ENCODE measurements at regions not wholly inside any gene's neighbourhood (a gene's known extent, or its start where the extent isn't known, plus 50 kb on each side); places are given as distances from the start of the nearest gene placed in this dataset.

DNA sequence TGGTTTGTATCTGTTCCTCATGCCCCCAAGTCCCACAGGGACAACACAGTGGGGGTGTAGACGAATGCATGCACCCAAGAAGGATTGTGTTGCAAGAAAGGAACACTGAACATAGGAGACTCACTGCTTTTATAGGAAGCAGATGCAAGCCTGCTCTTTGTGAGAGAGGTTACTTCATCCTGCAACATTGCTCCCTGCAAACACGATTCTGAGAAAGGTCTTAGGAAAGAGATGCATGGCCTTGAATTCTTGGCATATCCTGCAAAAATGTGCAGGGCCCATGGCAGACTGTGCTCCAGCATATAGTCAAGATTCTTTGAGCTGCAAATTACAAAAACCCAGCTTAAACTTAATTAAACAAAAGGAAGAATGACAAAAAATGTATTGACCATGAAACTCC is 312.2 kb upstream of the MGAT5 start:
- Histone ChIP-seq H3K4me1 (replicated peaks in 1 of 2) (peaks cover 0 to 3% of the 10 kb centered on the region in 2 donors), H3K4me3 (no peak overlapping the region), H3K27ac (no peak overlapping the region)
- ATAC-seq (replicated peaks in 6 of 8), result no peak
- in situ Hi-C loops (cut with MboI; ENCODE audit: low pct_unique_long_range_greater_than_20kb in 2 of 9, low sequenced_read_pairs in 9 of 9, unreplicated experiment in 9 of 9), result no loop called here
- WGBS, 10 experiments, result 0 to 40% (median 0%) methylated on average over 1 to 2 of the region's 2 CpGs; no CpG with 5 or more reads in 4 of the 10 experiments

DNA sequence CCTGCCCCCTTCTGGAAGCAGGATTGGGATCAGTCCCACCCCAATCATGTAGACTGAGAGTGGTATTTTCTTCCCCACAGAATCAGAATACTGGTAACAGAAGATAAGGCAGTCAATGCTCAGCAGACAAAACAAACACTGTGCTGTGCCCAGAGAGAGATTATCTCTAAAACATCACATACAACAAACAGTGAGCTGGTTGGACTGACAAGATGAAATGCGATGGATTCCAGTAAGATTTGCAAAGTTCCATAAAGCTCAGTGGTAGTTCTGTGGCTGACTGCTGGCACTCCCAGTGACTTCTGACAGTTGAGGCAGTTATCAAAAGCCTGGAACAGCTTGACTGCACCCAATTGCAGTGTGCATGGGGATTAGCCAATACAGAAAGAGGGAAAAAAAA is 311.5 kb upstream of the MGAT5 start:
- ATAC-seq (replicated peaks in 6 of 8), result peak in 1 of 8 experiments; percentile 18
- in situ Hi-C loops (cut with MboI; ENCODE audit: low pct_unique_long_range_greater_than_20kb in 2 of 9, low sequenced_read_pairs in 9 of 9, unreplicated experiment in 9 of 9), result no loop called here
- WGBS, 10 experiments, result 40 to 100% (median 89%) methylated on average over 1 of the region's 1 CpG; no CpG with 5 or more reads in 6 of the 10 experiments
- H3K4me3 ChIP-seq, result no peak overlapping the region
- H3K4me1 ChIP-seq (replicated peaks in 1 of 2), result peaks cover 0 to 3% of the 10 kb centered on the region in 2 donors
- no peak overlapping the region for H3K27ac ChIP-seq

DNA sequence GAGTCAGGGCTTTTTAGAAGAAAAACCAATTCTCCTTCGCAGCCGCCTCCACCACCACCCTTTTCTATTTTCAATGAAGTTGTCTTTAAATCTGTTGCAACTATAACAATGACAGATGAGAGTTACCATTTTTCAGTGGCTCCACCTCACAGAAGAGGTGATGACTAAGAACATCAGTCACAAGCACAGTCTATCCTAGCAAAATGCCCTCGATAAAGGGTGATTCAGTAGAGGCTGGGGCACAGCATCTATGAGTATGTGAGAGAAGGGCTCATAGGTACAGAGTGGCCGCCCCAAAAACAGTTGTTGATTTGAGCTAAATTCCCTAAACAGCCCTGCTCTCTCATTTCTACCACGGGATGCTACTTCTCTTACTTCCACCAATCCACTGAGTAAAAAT is 310.8 kb upstream of the MGAT5 start:
- peak in 5 of 8 experiments; percentile 33 to 74 (median 41) for ATAC-seq (replicated peaks in 6 of 8)
- Histone ChIP-seq H3K4me1 (replicated peaks in 1 of 2) (peaks cover 0 to 3% of the 10 kb centered on the region in 2 donors), H3K27ac (no peak overlapping the region), H3K4me3 (no peak overlapping the region)
- in situ Hi-C loops (cut with MboI; ENCODE audit: low pct_unique_long_range_greater_than_20kb in 2 of 9, low sequenced_read_pairs in 9 of 9, unreplicated experiment in 9 of 9), result no loop called here
- 25 to 100% (median 68%) methylated on average over 1 to 5 of the region's 5 CpGs; no CpG with 5 or more reads in 1 of the 10 experiments for WGBS, 10 experiments

DNA sequence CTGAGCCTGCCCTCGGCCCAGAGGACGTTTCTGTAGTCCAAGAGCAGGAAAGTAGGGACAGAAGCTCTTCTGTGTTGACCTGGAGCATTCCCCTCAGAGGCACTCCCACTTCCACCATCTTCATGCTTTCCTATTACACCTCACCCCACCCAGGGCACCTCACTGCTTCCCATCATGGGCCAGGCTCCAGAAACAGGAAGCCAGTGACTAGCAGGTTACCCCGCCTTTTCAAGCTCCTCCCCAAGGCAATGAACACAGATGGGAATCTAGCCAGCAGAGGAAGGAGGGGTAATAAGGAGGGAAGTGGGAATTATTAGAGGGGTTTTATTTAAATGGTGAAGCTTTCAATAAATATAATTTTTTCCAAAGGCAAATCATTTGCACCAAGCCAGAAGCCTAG is 308.8 kb upstream of the MGAT5 start:
- in situ Hi-C loops (cut with MboI; ENCODE audit: low pct_unique_long_range_greater_than_20kb in 2 of 9, low sequenced_read_pairs in 9 of 9, unreplicated experiment in 9 of 9), result no loop called here
- WGBS, 10 experiments, result 58 to 80% (median 73%) methylated on average over 1 to 3 of the region's 3 CpGs; no CpG with 5 or more reads in 6 of the 10 experiments
- Histone ChIP-seq H3K4me1 (replicated peaks in 1 of 2) (peaks cover 0 to 3% of the 10 kb centered on the region in 2 donors), H3K27ac (no peak overlapping the region), H3K4me3 (no peak overlapping the region)
- ATAC-seq (replicated peaks in 6 of 8), result peak in 2 of 8 experiments; percentile 38 to 56

DNA sequence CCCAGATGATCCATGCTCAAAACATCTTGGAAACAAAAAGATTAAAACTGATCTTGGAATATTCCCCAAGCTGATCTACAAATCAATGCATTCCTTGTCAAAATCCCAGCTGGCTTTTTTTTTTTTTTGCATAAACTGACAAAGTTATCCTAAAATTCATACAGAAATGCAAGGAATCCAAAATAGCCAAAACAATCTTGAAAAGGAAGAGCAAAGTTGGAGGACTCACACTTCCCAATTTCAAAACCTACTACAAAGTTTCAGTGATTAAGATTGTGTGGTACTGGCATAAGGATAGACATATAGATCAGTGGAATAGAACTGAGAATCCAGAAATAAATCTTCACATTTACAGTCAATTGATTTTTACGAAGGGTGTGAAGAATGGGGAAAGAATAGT is 306.8 kb upstream of the MGAT5 start:
- Histone ChIP-seq H3K4me1 (replicated peaks in 1 of 2) (no peaks in the 10 kb centered on the region), H3K4me3 (no peak overlapping the region), H3K27ac (no peak overlapping the region)
- 0 to 100% (median 80%) methylated on average over 1 of the region's 1 CpG; no CpG with 5 or more reads in 2 of the 10 experiments for WGBS, 10 experiments
- in situ Hi-C loops (cut with MboI; ENCODE audit: low pct_unique_long_range_greater_than_20kb in 2 of 9, low sequenced_read_pairs in 9 of 9, unreplicated experiment in 9 of 9), result no loop called here
- no peak for ATAC-seq (replicated peaks in 6 of 8)

DNA sequence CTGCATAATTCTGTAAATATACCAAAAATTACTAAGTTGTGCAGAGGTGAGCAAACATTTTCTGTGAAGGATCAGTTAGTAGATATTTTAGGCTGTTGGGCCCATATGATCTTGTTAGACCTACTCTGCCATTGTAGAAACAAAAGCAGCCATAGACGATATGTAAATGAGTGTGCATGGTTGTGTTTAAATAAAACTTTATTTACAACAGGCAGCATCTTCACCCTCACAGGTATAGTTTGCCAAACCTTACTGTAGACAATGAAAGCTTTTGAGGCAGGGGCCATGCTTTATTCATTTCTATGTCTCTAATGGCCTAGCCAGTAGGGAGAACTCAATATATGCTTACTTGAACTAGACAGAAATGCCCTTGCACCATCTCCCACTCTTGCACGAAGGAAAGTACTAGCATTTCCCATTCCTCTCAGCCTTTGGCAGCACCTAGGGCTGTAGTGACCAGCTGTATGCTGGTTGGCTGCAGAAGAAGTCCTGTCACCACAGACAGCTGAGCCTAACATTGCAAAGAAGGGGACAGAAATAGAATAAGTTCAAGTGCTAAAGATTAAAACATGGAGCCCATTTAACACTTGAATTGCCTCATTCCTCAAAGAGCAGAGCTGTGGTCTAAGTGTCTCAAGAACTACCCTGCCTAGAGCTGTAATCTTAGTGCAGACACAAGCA is 305.1 kb upstream of the MGAT5 start:
- in situ Hi-C loops (cut with MboI; ENCODE audit: low pct_unique_long_range_greater_than_20kb in 2 of 9, low sequenced_read_pairs in 9 of 9, unreplicated experiment in 9 of 9), result no loop called here
- Histone ChIP-seq H3K27ac (no peak overlapping the region), H3K4me1 (replicated peaks in 1 of 2) (no peaks in the 10 kb centered on the region), H3K4me3 (no peak overlapping the region)
- 0 to 100% (median 30%) methylated on average over 1 to 2 of the region's 2 CpGs; no CpG with 5 or more reads in 2 of the 10 experiments for WGBS, 10 experiments
- ATAC-seq (replicated peaks in 6 of 8), result no peak

DNA sequence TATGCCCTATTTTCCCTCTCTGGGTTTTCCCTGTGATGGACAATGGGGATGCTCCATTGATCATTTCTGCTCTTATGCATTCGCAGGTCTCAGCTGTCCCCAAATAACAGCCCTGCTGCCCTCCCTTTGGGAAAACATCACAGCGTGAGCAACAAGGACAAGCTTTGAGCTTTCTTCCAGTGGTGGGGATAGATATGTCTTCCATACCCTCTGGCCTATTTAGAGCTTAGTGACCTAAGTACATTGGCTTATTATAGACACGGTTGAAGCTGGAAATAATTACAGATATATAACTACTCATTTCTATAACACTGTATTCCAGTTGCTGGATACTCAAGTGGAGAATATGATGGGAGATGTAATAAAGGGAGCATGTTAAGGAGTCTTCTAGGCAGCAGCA is 304.3 kb upstream of the MGAT5 start:
- H3K27ac ChIP-seq, result no peak overlapping the region
- in situ Hi-C loops (cut with MboI; ENCODE audit: low pct_unique_long_range_greater_than_20kb in 2 of 9, low sequenced_read_pairs in 9 of 9, unreplicated experiment in 9 of 9), result no loop called here
- no peak for ATAC-seq (replicated peaks in 6 of 8)
- no peak overlapping the region for H3K4me3 ChIP-seq
- no peaks in the 10 kb centered on the region for H3K4me1 ChIP-seq (replicated peaks in 1 of 2)
- WGBS, 10 experiments, result 0 to 93% (median 64%) methylated on average over 1 to 3 of the region's 3 CpGs; no CpG with 5 or more reads in 3 of the 10 experiments

DNA sequence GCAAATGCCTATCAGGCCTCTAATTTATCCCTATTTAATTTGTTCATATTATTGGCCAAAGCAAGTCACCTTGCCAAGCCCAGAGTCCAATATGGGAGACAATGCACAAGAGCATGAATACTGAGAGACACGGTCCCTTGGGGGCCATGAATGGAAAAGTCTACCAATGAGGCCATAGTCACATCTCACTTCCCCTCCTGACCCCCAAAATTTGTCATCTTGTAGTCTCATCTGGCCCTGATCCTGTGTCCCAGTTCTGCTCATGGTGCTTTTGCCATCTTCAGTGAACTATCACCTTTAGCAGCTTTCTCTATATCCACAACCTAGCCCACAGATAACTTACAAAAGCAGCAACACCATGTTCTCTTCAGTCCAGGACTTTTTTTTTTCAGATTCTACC is 302.7 kb upstream of the MGAT5 start:
- Histone ChIP-seq H3K27ac (no peak overlapping the region), H3K4me3 (no peak overlapping the region), H3K4me1 (replicated peaks in 1 of 2) (no peaks in the 10 kb centered on the region)
- ATAC-seq (replicated peaks in 6 of 8), result no peak
- in situ Hi-C loops (cut with MboI; ENCODE audit: low pct_unique_long_range_greater_than_20kb in 2 of 9, low sequenced_read_pairs in 9 of 9, unreplicated experiment in 9 of 9), result no loop called here
- whole genome bisulfite sequencing, 10 experiments, result 40 to 100% (median 66%) methylated on average over 1 of the region's 1 CpG; no CpG with 5 or more reads in 4 of the 10 experiments

DNA sequence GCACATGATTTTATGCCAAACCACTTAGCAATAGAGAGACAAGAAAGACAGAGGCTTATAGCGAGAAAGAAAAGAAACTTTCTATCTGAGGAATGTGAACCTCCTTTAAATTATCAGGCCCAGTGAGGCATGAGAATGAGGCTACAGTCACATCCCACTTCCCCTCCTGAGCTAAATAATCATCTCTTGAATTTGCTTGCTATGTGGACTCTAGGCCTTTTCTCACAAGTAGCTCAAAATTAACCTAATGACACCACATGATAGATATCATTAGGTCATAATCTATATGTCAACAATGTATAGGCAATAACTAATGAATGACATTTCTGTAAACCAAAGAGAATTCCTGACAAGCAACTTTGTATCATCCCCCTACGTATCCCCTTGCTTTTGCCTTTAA is 301.5 kb upstream of the MGAT5 start:
- no peak overlapping the region for H3K4me3 ChIP-seq
- in situ Hi-C loops (cut with MboI; ENCODE audit: low pct_unique_long_range_greater_than_20kb in 2 of 9, low sequenced_read_pairs in 9 of 9, unreplicated experiment in 9 of 9), result no loop called here
- H3K27ac ChIP-seq, result no peak overlapping the region
- no peaks in the 10 kb centered on the region for H3K4me1 ChIP-seq (replicated peaks in 1 of 2)
- WGBS, 10 experiments, result 0 to 100% (median 77%) methylated on average over 1 to 2 of the region's 2 CpGs; no CpG with 5 or more reads in 2 of the 10 experiments
- no peak for ATAC-seq (replicated peaks in 6 of 8)

DNA sequence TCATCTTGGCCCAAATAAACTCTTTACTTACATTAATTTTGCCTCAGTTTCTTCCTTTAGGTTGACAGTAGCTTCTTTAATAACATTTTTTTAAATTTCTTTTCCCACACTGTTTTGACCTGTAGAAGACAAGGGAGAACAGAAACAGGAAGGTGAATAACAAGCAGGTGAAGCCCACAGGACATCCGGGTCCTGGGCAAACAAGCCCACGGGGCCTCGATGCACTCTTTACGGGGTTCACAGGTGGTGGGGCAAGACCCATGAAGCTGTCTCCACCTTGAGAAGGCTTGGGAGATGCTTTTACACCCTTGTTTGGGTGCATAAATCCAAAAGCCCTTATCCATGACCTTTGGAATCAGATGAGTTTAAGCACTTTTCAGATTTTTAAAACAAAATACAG is 301.0 kb upstream of the MGAT5 start:
- no peak for ATAC-seq (replicated peaks in 6 of 8)
- in situ Hi-C loops (cut with MboI; ENCODE audit: low pct_unique_long_range_greater_than_20kb in 2 of 9, low sequenced_read_pairs in 9 of 9, unreplicated experiment in 9 of 9), result no loop called here
- Histone ChIP-seq H3K4me1 (replicated peaks in 1 of 2) (no peaks in the 10 kb centered on the region), H3K4me3 (no peak overlapping the region), H3K27ac (no peak overlapping the region)
- WGBS, 10 experiments, result 47 to 100% (median 95%) methylated on average over 1 to 4 of the region's 4 CpGs; no CpG with 5 or more reads in 5 of the 10 experiments

DNA sequence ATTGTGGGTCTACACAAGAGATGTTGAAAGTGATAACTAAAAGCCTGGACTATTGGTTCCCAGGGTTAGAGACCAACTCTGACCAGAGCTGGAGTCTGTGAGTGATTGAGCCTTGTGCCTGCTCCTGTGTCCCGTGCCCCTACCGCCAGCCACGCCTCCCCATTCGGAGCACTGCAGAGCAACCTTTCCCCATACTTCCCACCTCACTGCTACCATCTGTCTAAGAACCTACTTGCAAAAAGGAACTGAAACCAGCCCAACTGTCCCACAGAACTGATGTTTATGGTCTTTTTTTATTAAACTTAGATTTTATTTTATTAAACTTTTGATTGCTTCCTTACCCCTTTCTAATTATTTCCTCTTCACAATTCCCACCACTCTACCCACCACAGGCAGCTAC is 300.3 kb upstream of the MGAT5 start:
- Histone ChIP-seq H3K4me3 (no peak overlapping the region), H3K4me1 (replicated peaks in 1 of 2) (no peaks in the 10 kb centered on the region), H3K27ac (no peak overlapping the region)
- no peak for ATAC-seq (replicated peaks in 6 of 8)
- in situ Hi-C loops (cut with MboI; ENCODE audit: low pct_unique_long_range_greater_than_20kb in 2 of 9, low sequenced_read_pairs in 9 of 9, unreplicated experiment in 9 of 9), result no loop called here
- WGBS, 10 experiments, result 69 to 100% (median 79%) methylated on average over 2 to 4 of the region's 4 CpGs; no CpG with 5 or more reads in 3 of the 10 experiments

DNA sequence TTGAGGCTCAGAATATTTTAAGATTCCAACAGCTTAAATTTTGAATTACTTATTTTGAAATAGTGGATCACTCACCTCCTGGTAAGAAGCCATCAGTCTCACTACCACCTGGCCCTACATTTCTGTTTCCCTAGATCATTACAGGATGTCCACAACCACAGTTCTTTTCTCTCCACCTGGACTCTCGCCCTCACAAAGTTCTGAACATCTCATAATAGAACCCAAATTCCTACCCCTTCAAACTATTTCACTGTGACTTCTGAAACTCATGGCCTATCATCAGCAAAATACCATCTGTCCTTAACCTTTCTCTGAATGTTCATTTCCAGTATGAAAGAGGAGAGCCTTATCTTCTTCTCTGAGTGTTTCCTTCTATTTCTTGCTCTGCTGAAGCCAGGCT is 299.2 kb upstream of the MGAT5 start:
- 0 to 100% (median 67%) methylated on average over 1 of the region's 1 CpG; no CpG with 5 or more reads in 5 of the 10 experiments for WGBS, 10 experiments
- no peak for ATAC-seq (replicated peaks in 6 of 8)
- in situ Hi-C loops (cut with MboI; ENCODE audit: low pct_unique_long_range_greater_than_20kb in 2 of 9, low sequenced_read_pairs in 9 of 9, unreplicated experiment in 9 of 9), result no loop called here
- Histone ChIP-seq H3K4me1 (replicated peaks in 1 of 2) (no peaks in the 10 kb centered on the region), H3K27ac (no peak overlapping the region), H3K4me3 (no peak overlapping the region)

DNA sequence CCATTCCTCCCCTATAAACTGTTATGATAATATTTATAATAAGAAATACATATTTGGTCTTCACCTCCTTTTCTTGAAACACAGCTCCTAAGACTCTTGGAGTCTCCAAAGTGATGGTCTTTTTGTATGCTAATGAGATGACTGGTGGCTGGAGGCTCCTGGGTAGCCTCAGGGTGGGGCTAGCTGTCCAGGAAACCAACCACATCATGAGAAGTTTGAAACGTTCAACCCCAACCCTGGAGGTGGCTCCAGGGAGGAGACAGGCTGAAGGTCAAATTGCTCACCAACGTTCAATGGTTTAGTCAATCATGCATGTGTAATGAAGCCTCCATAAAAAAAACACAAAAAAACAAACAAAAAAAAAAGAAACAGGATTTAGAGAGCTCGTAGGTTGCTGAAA is 298.7 kb upstream of the MGAT5 start:
- 17 to 88% (median 43%) methylated on average over 1 to 3 of the region's 3 CpGs; no CpG with 5 or more reads in 1 of the 10 experiments for WGBS, 10 experiments
- Histone ChIP-seq H3K4me1 (replicated peaks in 1 of 2) (no peaks in the 10 kb centered on the region), H3K4me3 (no peak overlapping the region), H3K27ac (no peak overlapping the region)
- peak in 2 of 8 experiments; percentile 34 to 55 for ATAC-seq (replicated peaks in 6 of 8)
- in situ Hi-C loops (cut with MboI; ENCODE audit: low pct_unique_long_range_greater_than_20kb in 2 of 9, low sequenced_read_pairs in 9 of 9, unreplicated experiment in 9 of 9), result no loop called here

DNA sequence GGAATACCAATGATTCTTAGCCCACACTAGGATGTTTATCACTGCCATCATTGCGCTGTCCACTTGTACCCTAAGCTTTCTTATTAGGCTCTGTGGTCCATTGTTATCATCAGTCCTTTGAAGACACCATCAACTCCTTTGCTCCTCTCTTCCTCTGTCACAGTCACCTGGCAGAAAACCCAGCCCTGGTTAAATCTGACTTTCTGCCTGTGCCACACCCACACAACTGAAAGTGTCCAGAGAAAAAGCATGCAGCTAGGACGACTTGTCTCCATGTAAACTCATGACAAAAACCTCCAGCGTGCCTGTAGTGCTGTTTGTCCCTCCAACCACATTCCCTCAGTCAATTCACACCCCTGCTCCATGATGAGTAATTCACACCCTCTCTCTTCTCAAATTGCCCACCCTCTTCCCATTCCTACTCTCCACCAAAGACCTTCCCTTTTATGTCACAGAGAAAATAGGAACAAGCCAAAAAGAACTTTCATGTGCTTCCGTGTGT is 297.4 kb upstream of the MGAT5 start:
- in situ Hi-C loops (cut with MboI; ENCODE audit: low pct_unique_long_range_greater_than_20kb in 2 of 9, low sequenced_read_pairs in 9 of 9, unreplicated experiment in 9 of 9), result no loop called here
- WGBS, 10 experiments, result 0 to 100% (median 46%) methylated on average over 1 to 4 of the region's 4 CpGs; no CpG with 5 or more reads in 1 of the 10 experiments
- ATAC-seq (replicated peaks in 6 of 8), result no peak
- Histone ChIP-seq H3K27ac (no peak overlapping the region), H3K4me3 (no peak overlapping the region), H3K4me1 (replicated peaks in 1 of 2) (no peaks in the 10 kb centered on the region)

Measured in motor neuron (in vitro differentiated cells).